Duodenal mucosa (tissue), 2 donors: ENCODE measurements at regions not wholly inside any gene's neighbourhood (a gene's known extent, or its start where the extent isn't known, plus 50 kb on each side); places are given as distances from the start of the nearest gene placed in this dataset.

Experiments used
- H3K27ac ChIP-seq: one replicate; pipeline ENCODE4 v1.7.0; 2013; ENCODE audit warnings: low read depth, low read length
- H3K27me3 ChIP-seq, 2 donors: one replicate each; pipeline ENCODE4 v1.7.0; 2013; ENCODE audit warnings: low read length in 2 of 2, control low read depth in 1 of 2; ENCODE audit not compliant: insufficient read depth in 2 of 2, control insufficient read depth in 1 of 2
- H3K36me3 ChIP-seq, 2 donors: one replicate each; pipeline ENCODE4 v1.7.0; 2013; ENCODE audit warnings: low read length in 2 of 2, control low read depth in 1 of 2; ENCODE audit not compliant: insufficient read depth in 2 of 2, control insufficient read depth in 1 of 2
- H3K4me1 ChIP-seq, 2 donors: one replicate each; pipeline ENCODE4 v1.7.0; 2013; ENCODE audit warnings: low read length in 2 of 2, control low read depth in 1 of 2; ENCODE audit not compliant: insufficient read depth in 2 of 2, control insufficient read depth in 1 of 2
- H3K4me3 ChIP-seq, 2 donors: one replicate each; pipeline ENCODE4 v1.7.0; 2013; ENCODE audit warnings: low read length in 2 of 2, low read depth in 1 of 2
- H3K9ac ChIP-seq, 2 donors: one replicate each; pipeline ENCODE4 v1.7.0; 2013; ENCODE audit warnings: low read length in 2 of 2, low read depth in 1 of 2
- H3K9me3 ChIP-seq, 2 donors: one replicate each; pipeline ENCODE4 v1.7.0; 2013; ENCODE audit warnings: low read length in 2 of 2, control low read depth in 1 of 2; ENCODE audit not compliant: control insufficient read depth in 1 of 2

GRCh38 chr5:167616043-167616890, 675.2 kb upstream of the WWC1 start:
- no peak overlapping the region for H3K27ac ChIP-seq
- H3K9me3 ChIP-seq, result no peaks in the 10 kb centered on the region
- no peak overlapping the region for H3K9ac ChIP-seq
- no peaks in the 10 kb centered on the region for H3K36me3 ChIP-seq
- H3K27me3 ChIP-seq, result no peaks in the 10 kb centered on the region
- no peak overlapping the region for H3K4me3 ChIP-seq
- no peaks in the 10 kb centered on the region for H3K4me1 ChIP-seq

DNA sequence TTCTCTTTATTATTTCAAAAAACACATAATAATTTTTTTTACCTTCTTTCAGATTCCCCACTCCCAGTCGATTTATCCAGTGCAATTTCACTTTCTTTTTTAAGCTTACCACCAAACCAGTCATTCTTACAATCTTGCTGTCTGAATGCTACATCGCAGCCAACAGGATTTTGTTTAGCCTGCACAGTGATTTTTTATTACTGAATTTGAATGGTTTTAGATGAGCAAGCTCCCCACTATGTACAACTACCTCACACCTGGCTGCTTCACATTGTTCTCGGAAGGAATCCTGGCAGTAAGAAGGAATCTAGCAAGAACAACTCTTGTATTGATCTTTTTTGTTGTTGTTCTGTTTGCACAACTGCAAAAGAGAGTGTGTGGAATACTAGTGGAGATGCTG, 668.1 kb upstream of the WWC1 start:
- Histone ChIP-seq H3K4me3 (no peak overlapping the region), H3K27me3 (no peaks in the 10 kb centered on the region), H3K4me1 (no peaks in the 10 kb centered on the region), H3K9ac (no peak overlapping the region), H3K36me3 (no peaks in the 10 kb centered on the region), H3K9me3 (no peaks in the 10 kb centered on the region), H3K27ac (no peak overlapping the region)

- H3K4me3 ChIP-seq, result no peak overlapping the region
- no peaks in the 10 kb centered on the region for H3K9me3 ChIP-seq
Observed at GRCh38 chr5:167624053-167624452, 667.4 kb upstream of the WWC1 start.

DNA sequence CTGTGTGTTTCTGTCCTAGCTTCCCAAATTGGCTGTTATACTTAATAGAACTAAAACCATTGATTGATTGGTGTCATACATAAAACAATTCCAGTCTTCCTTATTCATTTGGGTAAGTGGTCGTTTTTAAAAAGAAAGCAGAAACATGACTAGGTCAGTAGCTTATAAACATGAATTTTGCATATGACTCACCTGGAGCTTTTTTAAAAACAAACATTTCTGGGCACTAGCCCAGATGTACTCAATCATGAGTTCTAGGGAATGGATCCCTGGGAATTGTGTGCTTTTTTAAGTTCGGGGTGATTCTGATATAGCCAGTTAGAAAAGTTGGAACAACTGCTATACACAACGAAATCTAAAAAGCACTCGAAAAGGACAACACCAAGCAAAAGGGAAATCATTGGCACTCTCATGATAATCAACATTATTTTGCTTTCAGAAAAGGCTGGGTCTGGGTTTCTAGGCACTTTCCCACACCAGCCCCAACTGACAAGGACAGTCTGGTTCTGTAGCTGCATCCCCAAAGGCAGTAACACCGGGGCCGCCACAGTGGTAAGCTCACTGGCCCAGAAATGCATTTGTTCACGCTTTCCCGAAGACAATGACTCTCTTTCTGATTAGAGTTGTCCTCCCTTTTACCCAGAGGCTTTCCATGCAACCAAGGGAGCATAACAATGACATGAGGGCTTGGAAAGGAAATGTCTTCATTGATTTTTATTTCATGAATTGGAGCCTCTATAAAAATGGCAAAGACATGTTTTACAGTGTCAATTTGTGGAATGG, 664.9 kb upstream of the WWC1 start:
- Histone ChIP-seq H3K27ac (no peak overlapping the region), H3K4me3 (no peak overlapping the region), H3K9ac (no peak overlapping the region), H3K27me3 (no peaks in the 10 kb centered on the region), H3K9me3 (no peaks in the 10 kb centered on the region), H3K4me1 (no peaks in the 10 kb centered on the region), H3K36me3 (no peaks in the 10 kb centered on the region)

More at GRCh38 chr5:167624053-167624452, 667.4 kb upstream of the WWC1 start:
- Histone ChIP-seq H3K27ac (no peak overlapping the region), H3K27me3 (no peaks in the 10 kb centered on the region), H3K36me3 (no peaks in the 10 kb centered on the region), H3K4me1 (no peaks in the 10 kb centered on the region), H3K9ac (no peak overlapping the region)

DNA sequence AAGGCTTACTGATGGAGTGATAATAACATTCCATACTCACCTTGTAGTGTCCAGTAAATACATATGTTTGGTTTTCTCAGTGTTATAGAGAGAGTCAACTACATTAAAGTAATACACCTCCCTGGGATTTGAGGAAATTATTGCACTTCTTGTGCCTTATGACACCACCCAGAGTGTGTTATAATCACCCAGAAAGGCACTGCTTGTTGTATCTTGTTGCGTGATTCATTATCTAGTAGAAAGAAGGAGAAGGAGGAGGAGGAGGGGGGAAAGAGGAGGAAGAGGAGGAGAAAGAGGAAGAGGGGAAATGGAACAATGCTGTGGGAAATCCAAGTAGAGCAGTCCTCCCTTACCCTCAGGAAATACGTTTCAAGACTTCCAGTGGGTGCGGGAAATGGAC, 661.8 kb upstream of the WWC1 start:
- H3K27me3 ChIP-seq, result no peaks in the 10 kb centered on the region
- H3K36me3 ChIP-seq, result no peaks in the 10 kb centered on the region
- H3K27ac ChIP-seq, result no peak overlapping the region
- no peaks in the 10 kb centered on the region for H3K9me3 ChIP-seq
- no peaks in the 10 kb centered on the region for H3K4me1 ChIP-seq
- no peak overlapping the region for H3K4me3 ChIP-seq
- no peak overlapping the region for H3K9ac ChIP-seq

GRCh38 chr5:167631191-167631590, 660.3 kb upstream of the WWC1 start:
- Histone ChIP-seq H3K36me3 (no peaks in the 10 kb centered on the region), H3K4me1 (no peaks in the 10 kb centered on the region), H3K9ac (no peak overlapping the region), H3K27ac (no peak overlapping the region), H3K4me3 (no peak overlapping the region), H3K27me3 (no peaks in the 10 kb centered on the region), H3K9me3 (no peaks in the 10 kb centered on the region)

DNA sequence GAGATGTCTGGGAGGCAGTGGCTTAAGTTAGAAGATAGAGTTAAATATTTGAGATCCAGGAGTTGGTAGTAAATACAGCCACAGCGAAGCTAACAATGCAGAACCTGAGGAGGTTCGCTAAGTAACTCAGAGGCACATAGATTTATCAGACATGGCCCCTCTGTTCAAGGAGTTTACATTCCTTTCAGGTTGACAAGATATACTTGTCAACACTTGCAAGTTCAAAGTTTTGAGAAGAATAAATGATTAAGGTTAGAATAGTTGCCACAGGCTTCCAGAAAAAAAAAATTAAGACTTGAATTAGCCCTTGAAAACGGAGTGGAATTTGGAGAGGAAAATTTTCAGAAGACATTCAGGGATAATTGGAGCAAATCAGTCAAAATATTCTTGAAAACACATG, 658.3 kb upstream of the WWC1 start:
- no peak overlapping the region for H3K27ac ChIP-seq
- no peak overlapping the region for H3K4me3 ChIP-seq
- H3K9me3 ChIP-seq, result no peaks in the 10 kb centered on the region

DNA sequence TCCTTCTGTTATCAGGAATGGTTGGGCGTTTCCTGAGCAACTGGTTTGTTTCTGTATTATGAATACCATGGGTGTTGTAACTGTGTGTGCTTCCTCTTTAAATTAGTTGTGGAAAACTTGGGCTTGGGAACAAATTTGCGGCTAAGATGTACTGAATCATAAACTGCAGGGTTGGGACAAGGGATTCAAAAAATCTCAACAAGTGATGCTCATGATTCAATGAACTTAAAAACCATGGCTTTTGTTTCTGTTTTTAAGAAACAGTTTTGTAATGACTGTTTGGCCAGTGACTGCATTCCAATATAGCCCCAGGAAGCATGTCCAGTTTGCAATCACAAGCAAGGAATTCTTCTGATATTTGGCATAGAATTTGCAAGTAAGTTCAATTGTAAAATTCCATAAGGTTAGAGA, 657.5 kb upstream of the WWC1 start:
- Histone ChIP-seq H3K27ac (no peak overlapping the region), H3K4me1 (no peaks in the 10 kb centered on the region), H3K27me3 (no peaks in the 10 kb centered on the region), H3K9me3 (no peaks in the 10 kb centered on the region), H3K36me3 (no peaks in the 10 kb centered on the region), H3K4me3 (no peak overlapping the region), H3K9ac (no peak overlapping the region)

More for the DNA sequence above, 658.3 kb upstream of the WWC1 start:
- Histone ChIP-seq H3K4me1 (no peaks in the 10 kb centered on the region), H3K27me3 (no peaks in the 10 kb centered on the region), H3K36me3 (no peaks in the 10 kb centered on the region), H3K9ac (no peak overlapping the region)

DNA sequence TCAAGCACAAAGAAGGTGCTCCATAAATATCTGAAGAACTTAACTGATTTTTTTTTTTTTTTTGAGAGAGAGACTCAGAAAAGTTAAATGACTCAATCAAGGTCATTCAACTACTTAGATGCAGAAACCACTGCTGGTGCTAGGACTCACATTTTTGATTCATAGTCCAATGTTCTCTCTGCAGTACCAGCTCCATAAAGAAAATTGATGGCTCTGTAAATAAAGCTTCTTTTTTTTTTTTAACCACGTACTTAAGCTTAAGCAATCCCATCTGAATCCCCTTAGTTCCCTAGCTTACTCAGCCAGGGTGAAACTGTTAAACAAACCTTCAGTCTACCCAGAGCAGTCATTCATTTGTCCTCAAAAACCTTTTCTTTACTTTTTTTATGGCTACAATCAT, 657.0 kb upstream of the WWC1 start:
- no peaks in the 10 kb centered on the region for H3K36me3 ChIP-seq
- no peaks in the 10 kb centered on the region for H3K27me3 ChIP-seq
- H3K9me3 ChIP-seq, result no peaks in the 10 kb centered on the region
- no peak overlapping the region for H3K9ac ChIP-seq
- H3K4me3 ChIP-seq, result no peak overlapping the region
- no peak overlapping the region for H3K27ac ChIP-seq
- H3K4me1 ChIP-seq, result no peaks in the 10 kb centered on the region

DNA sequence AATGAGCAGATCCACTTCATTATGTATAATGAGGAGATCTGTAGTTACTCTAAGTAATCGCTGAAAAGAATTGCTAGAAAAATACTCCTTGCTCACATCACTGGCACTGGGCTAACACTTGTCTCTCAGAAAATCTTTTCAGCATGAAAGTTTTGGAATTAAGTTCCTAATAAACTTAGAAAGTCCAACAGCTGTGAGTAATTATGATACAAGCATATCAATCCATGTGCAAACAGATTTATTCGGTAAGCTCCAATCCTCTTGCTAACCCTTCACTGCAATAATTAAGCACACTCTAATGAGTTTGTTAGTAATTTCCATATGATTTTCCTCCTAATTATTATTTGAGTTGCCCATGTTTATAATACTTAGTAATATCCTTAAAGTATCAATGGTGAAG, 652.6 kb upstream of the WWC1 start:
- no peak overlapping the region for H3K9ac ChIP-seq
- no peaks in the 10 kb centered on the region for H3K36me3 ChIP-seq
- no peak overlapping the region for H3K4me3 ChIP-seq
- H3K4me1 ChIP-seq, result no peaks in the 10 kb centered on the region
- no peaks in the 10 kb centered on the region for H3K9me3 ChIP-seq
- no peak overlapping the region for H3K27ac ChIP-seq
- H3K27me3 ChIP-seq, result no peaks in the 10 kb centered on the region
